PC-3 (cell line): ENCODE measurements at regions not wholly inside any gene's neighbourhood (a gene's known extent, or its start where the extent isn't known, plus 50 kb on each side); places are given as distances from the start of the nearest gene placed in this dataset.

Experiments
- ATAC-seq: fragments of 200-7000 bp; cut with Tn5 transposase; 2 replicates; pipeline ENCODE4 v1.9.1; 2020; ENCODE audit warnings: mild to moderate bottlenecking, moderate library complexity
- BruUV-seq: library from RNA; stranded (reverse); fragments of 400-500 nt; replicated peaks from 2 replicates; lab custom pipeline; 2021; lab: Mats Ljungman, UMichigan
- CTCF ChIA-PET: fragments of 300-600 bp; sonication (Branson Sonifier 250); formaldehyde crosslinking; loops from one replicate; lab custom pipeline; 2022; ENCODE audit warnings: antibody characterized with exemption; lab: Charles Lee
- POLR2A ChIA-PET: fragments of 300-600 bp; sonication (Branson Sonifier 250); formaldehyde crosslinking; loops from one replicate; lab custom pipeline; 2022; ENCODE audit warnings: antibody characterized with exemption; ENCODE audit not compliant: unreplicated experiment; lab: Charles Lee
- DNase-seq: peaks from one replicate; pipeline ENCODE4 v3.0.0-alpha.2; 2015
- H2AFZ ChIP-seq: fragments of 300-600 bp; sonication (generic); 2 replicates; pipeline ENCODE4 v1.6.0; 2016; ENCODE audit warnings: antibody characterized with exemption, low read length
- H3F3A ChIP-seq: fragments of 300-600 bp; sonication (generic); one replicate; pipeline ENCODE4 v1.6.0; 2017; ENCODE audit warnings: antibody characterized with exemption, low read length, control low read depth, mild to moderate bottlenecking; ENCODE audit not compliant: unreplicated experiment
- H3K27ac ChIP-seq: fragments of 300-600 bp; sonication (generic); 2 replicates; pipeline ENCODE4 v1.5.1; 2016; ENCODE audit warnings: mild to moderate bottlenecking, low read length
- H3K27me3 ChIP-seq: fragments of 300-600 bp; sonication (generic); 2 replicates; pipeline ENCODE4 v1.6.1; 2016; ENCODE audit warnings: low read length, mixed read lengths
- H3K36me3 ChIP-seq: fragments of 300-600 bp; sonication (generic); 2 replicates; pipeline ENCODE4 v1.6.1; 2016; ENCODE audit warnings: low read depth, mixed run types, low read length, mixed read lengths
- H3K4me1 ChIP-seq: fragments of 300-600 bp; sonication (generic); 2 replicates; pipeline ENCODE4 v1.5.1; 2016; ENCODE audit warnings: low read length; ENCODE audit not compliant: insufficient read depth
- H3K4me2 ChIP-seq: fragments of 300-600 bp; sonication (generic); 2 replicates; pipeline ENCODE4 v1.6.0; 2016; ENCODE audit warnings: low read length
- H3K4me3 ChIP-seq: fragments of 300-600 bp; sonication (generic); 2 replicates; pipeline ENCODE4 v1.5.1; 2016; ENCODE audit warnings: mild to moderate bottlenecking, low read length, mixed read lengths
- H3K79me2 ChIP-seq: fragments of 300-600 bp; sonication (generic); 2 replicates; pipeline ENCODE4 v1.6.1; 2017; ENCODE audit warnings: low read length, mixed read lengths
- H3K9ac ChIP-seq: fragments of 300-600 bp; sonication (generic); 2 replicates; pipeline ENCODE4 v1.6.0; 2016; ENCODE audit warnings: mild to moderate bottlenecking, low read length
- H3K9me2 ChIP-seq: fragments of 300-600 bp; sonication (generic); replicated peaks from 2 replicates; pipeline ENCODE4 v1.6.1; 2016; ENCODE audit warnings: mixed run types, low read length, mixed read lengths
- H3K9me3 ChIP-seq: fragments of 300-600 bp; sonication (generic); 2 replicates; pipeline ENCODE4 v1.6.1; 2016; ENCODE audit warnings: low read length, mixed read lengths
- H4K20me1 ChIP-seq: fragments of 300-600 bp; sonication (generic); 2 replicates; pipeline ENCODE4 v1.6.1; 2016; ENCODE audit warnings: low read length, mixed read lengths
- CTCF ChIP-seq: fragments of 300-600 bp; sonication (generic); conservative IDR thresholded peaks from 2 replicates; pipeline ENCODE4 v1.5.1; 2017; ENCODE audit warnings: antibody characterized with exemption, low read depth, mild to moderate bottlenecking, low read length
- EZH2 ChIP-seq: fragments of 300-600 bp; sonication (generic); IDR thresholded peaks from one replicate; pipeline ENCODE4 v1.6.1; 2017; ENCODE audit warnings: antibody characterized with exemption, mild to moderate bottlenecking, low read length; ENCODE audit not compliant: unreplicated experiment
- EZH2phosphoT487 ChIP-seq: fragments of 300-600 bp; sonication (generic); IDR thresholded peaks from 2 replicates; pipeline ENCODE4 v1.6.1; 2018; ENCODE audit warnings: mild to moderate bottlenecking, antibody characterized with exemption, low read length, borderline replicate concordance
- intact Hi-C: fragments of 100-400 bp; cut with micrococcal nuclease; formaldehyde crosslinking; loops from 2 replicates; pipeline ENCODE4 v1.9.0; 2023

- no peak overlapping the region for H3K27ac ChIP-seq
Observed at GRCh38 chr11:8328231-8328794, 64.6 kb upstream of the LMO1 start.

GRCh38 chr11:8327761-8328192, 64.1 kb upstream of the LMO1 start:
- intact Hi-C loops: loop anchor here (5.0 kb wide), 1 partner anchor 240 kb away; no protein-coding TSS in a partner anchor
- POLR2A ChIA-PET: no interaction called here

More at GRCh38 chr11:8328231-8328794, 64.6 kb upstream of the LMO1 start:
- CTCF ChIA-PET: no interaction called here
- H3F3A ChIP-seq: no peaks in the 10 kb centered on the region
- H3K9me3 ChIP-seq: no peaks in the 10 kb centered on the region
- no peaks in the 10 kb centered on the region for H3K9me2 ChIP-seq
- H3K36me3 ChIP-seq: no peaks in the 10 kb centered on the region
- H3K4me2 ChIP-seq: no peak overlapping the region
- DNase-seq: no peak
- H3K4me3 ChIP-seq: no peak overlapping the region
- POLR2A ChIA-PET: no interaction called here
- TF ChIP-seq EZH2phosphoT487: no peak
- no peak for TF ChIP-seq CTCF
- no peak for TF ChIP-seq EZH2
- peaks cover 6% of the 10 kb centered on the region for H3K4me1 ChIP-seq
- no TSS peak for BruUV-seq
- H3K79me2 ChIP-seq: no peaks in the 10 kb centered on the region
- intact Hi-C loops: loop anchor here (5.0 kb wide), 1 partner anchor 239 kb away; no protein-coding TSS in a partner anchor
- H2AFZ ChIP-seq: no peak overlapping the region
- H4K20me1 ChIP-seq: no peaks in the 10 kb centered on the region
- H3K27me3 ChIP-seq: peaks cover 12% of the 10 kb centered on the region; the same call in 1 of the 2 replicates
- H3K9ac ChIP-seq: no peak overlapping the region
- ATAC-seq: no peak

More at GRCh38 chr11:8327761-8328192, 64.1 kb upstream of the LMO1 start:
- CTCF ChIA-PET: no interaction called here
- H4K20me1 ChIP-seq: no peaks in the 10 kb centered on the region
- H3K27ac ChIP-seq: no peak overlapping the region
- no peaks in the 10 kb centered on the region for H3F3A ChIP-seq
- no peak for ATAC-seq
- no TSS peak for BruUV-seq
- H3K4me3 ChIP-seq: no peak overlapping the region
- H3K4me2 ChIP-seq: no peak overlapping the region
- no peaks in the 10 kb centered on the region for H3K9me2 ChIP-seq
- no peak for TF ChIP-seq CTCF
- TF ChIP-seq EZH2phosphoT487: no peak
- TF ChIP-seq EZH2: no peak
- no peak for DNase-seq
- H3K36me3 ChIP-seq: no peaks in the 10 kb centered on the region
- H2AFZ ChIP-seq: no peak overlapping the region
- no peaks in the 10 kb centered on the region for H3K79me2 ChIP-seq
- H3K9me3 ChIP-seq: no peaks in the 10 kb centered on the region
- peaks cover 6% of the 10 kb centered on the region for H3K4me1 ChIP-seq
- H3K27me3 ChIP-seq: peaks cover 14% of the 10 kb centered on the region; the same call in 1 of the 2 replicates
- no peak overlapping the region for H3K9ac ChIP-seq
